Astrocyte (in vitro differentiated cells and primary cell): ENCODE measurements at regions not wholly inside any gene's neighbourhood (a gene's known extent, or its start where the extent isn't known, plus 50 kb on each side); places are given as distances from the start of the nearest gene placed in this dataset.

Experiments used
- DNase-seq: peaks from one replicate; pipeline ENCODE4 v3.0.0-alpha.2; 2010; ENCODE audit warnings: low read depth
- FAIRE-seq: peaks from 2 replicates; lab custom pipeline; 2011; peaks lifted over from hg19 to GRCh38; lab: Jason Lieb, UNC
- H2AFZ ChIP-seq: 2 replicates; pipeline ENCODE4 v1.6.0; 2012; ENCODE audit warnings: low read depth, low read length, inconsistent platforms
- H3K27ac ChIP-seq: 2 replicates; pipeline ENCODE4 v1.5.1; 2011; ENCODE audit warnings: low read depth, low read length, inconsistent platforms
- H3K27me3 ChIP-seq: 2 replicates; pipeline ENCODE4 v1.6.0; 2011; ENCODE audit warnings: low read length, inconsistent platforms; ENCODE audit not compliant: insufficient read depth
- H3K36me3 ChIP-seq: 2 replicates; pipeline ENCODE4 v1.5.1; 2011; ENCODE audit warnings: low read length, inconsistent platforms; ENCODE audit not compliant: insufficient read depth
- H3K4me1 ChIP-seq: 2 replicates; pipeline ENCODE4 v1.5.1; 2011; ENCODE audit warnings: low read length, inconsistent platforms; ENCODE audit not compliant: insufficient read depth
- H3K4me2 ChIP-seq: 2 replicates; pipeline ENCODE4 v1.6.0; 2012; ENCODE audit warnings: low read length, inconsistent platforms
- H3K4me3 ChIP-seq: 2 replicates; pipeline ENCODE4 v1.5.1; 2011; ENCODE audit warnings: low read depth, mild to moderate bottlenecking, low read length, inconsistent platforms; ENCODE audit not compliant: insufficient read depth
- H3K79me2 ChIP-seq: 2 replicates; pipeline ENCODE4 v1.6.0; 2012; ENCODE audit warnings: mild to moderate bottlenecking, low read length, inconsistent platforms; ENCODE audit not compliant: insufficient read depth
- H3K9ac ChIP-seq: 2 replicates; pipeline ENCODE4 v1.6.0; 2012; ENCODE audit warnings: mild to moderate bottlenecking, low read length, inconsistent platforms
- H3K9me3 ChIP-seq: 2 replicates; pipeline ENCODE4 v1.5.1; 2012; ENCODE audit warnings: low read depth, mild to moderate bottlenecking, low read length, inconsistent platforms; ENCODE audit not compliant: insufficient read depth
- H4K20me1 ChIP-seq: 2 replicates; pipeline ENCODE4 v1.6.0; 2012; ENCODE audit warnings: low read length, inconsistent platforms; ENCODE audit not compliant: insufficient read depth
- H3K27ac Mint-ChIP-seq: one replicate; pipeline ENCODE4 v1.8.0; 2021; ENCODE audit warnings: mild to moderate bottlenecking, mixed read lengths; ENCODE audit not compliant: unreplicated experiment
- H3K27me3 Mint-ChIP-seq: one replicate; pipeline ENCODE4 v1.8.0; 2021; ENCODE audit warnings: low read depth, mixed read lengths; ENCODE audit not compliant: unreplicated experiment
- H3K36me3 Mint-ChIP-seq: one replicate; pipeline ENCODE4 v1.8.0; 2021; ENCODE audit warnings: low read depth, mixed read lengths; ENCODE audit not compliant: unreplicated experiment
- H3K4me1 Mint-ChIP-seq: one replicate; pipeline ENCODE4 v1.8.0; 2021; ENCODE audit warnings: low read depth, mixed read lengths; ENCODE audit not compliant: unreplicated experiment
- H3K4me3 Mint-ChIP-seq: one replicate; pipeline ENCODE4 v1.8.0; 2021; ENCODE audit warnings: mild to moderate bottlenecking, moderate library complexity, mixed read lengths; ENCODE audit not compliant: unreplicated experiment
- H3K9me3 Mint-ChIP-seq: one replicate; pipeline ENCODE4 v1.8.0; 2021; ENCODE audit warnings: mild to moderate bottlenecking, mixed read lengths; ENCODE audit not compliant: unreplicated experiment
- EZH2 ChIP-seq: IDR thresholded peaks from 2 replicates; pipeline ENCODE4 v1.6.1; 2012; ENCODE audit warnings: mild to moderate bottlenecking, low read length, inconsistent platforms; ENCODE audit not compliant: insufficient read depth
- TF ChIP-seq, protein P1 (sequence below): IDR thresholded peaks from 2 replicates; pipeline ENCODE4 v1.5.1; 2011; ENCODE audit warnings: low read depth, mild to moderate bottlenecking, inconsistent platforms, low read length, moderate library complexity; ENCODE audit not compliant: insufficient read depth

DNA sequence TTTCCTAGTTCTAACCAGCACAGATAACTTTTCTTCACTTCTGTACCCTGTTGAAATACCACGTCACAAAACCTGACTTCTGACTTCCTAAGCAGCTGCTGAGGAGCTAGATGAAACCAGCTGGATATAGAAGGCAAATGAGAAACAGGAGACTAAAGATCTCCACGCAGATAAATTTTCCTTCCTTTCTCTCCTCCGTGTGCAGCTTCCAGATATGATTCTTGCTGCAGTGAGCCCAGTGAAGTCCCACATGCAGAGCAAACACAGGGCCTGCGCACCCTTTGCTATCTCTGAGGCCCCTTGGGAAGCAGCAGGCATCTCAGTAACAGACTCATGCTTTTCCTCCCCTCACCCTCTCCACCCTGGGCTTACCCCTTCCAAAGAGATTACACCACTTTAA is 1638.3 kb downstream of the MAT2B start:
- Histone ChIP-seq H3K9ac (no peak overlapping the region), H3K36me3 (no peaks in the 10 kb centered on the region), H3K27me3 (no peaks in the 10 kb centered on the region), H3K27ac (no peak overlapping the region), H3K4me3 (no peak overlapping the region), H3K79me2 (no peaks in the 10 kb centered on the region), H3K9me3 (no peaks in the 10 kb centered on the region), H2AFZ (no peak overlapping the region), H3K4me1 (no peaks in the 10 kb centered on the region), H3K4me2 (no peak overlapping the region), H4K20me1 (no peaks in the 10 kb centered on the region)
- DNase-seq (no peak), FAIRE-seq (no peak)
- no peak overlapping the region for H3K4me3 Mint-ChIP-seq
- no peaks in the 10 kb centered on the region for H3K27me3 Mint-ChIP-seq
- TF ChIP-seq, protein P1, sequence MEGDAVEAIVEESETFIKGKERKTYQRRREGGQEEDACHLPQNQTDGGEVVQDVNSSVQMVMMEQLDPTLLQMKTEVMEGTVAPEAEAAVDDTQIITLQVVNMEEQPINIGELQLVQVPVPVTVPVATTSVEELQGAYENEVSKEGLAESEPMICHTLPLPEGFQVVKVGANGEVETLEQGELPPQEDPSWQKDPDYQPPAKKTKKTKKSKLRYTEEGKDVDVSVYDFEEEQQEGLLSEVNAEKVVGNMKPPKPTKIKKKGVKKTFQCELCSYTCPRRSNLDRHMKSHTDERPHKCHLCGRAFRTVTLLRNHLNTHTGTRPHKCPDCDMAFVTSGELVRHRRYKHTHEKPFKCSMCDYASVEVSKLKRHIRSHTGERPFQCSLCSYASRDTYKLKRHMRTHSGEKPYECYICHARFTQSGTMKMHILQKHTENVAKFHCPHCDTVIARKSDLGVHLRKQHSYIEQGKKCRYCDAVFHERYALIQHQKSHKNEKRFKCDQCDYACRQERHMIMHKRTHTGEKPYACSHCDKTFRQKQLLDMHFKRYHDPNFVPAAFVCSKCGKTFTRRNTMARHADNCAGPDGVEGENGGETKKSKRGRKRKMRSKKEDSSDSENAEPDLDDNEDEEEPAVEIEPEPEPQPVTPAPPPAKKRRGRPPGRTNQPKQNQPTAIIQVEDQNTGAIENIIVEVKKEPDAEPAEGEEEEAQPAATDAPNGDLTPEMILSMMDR: no peak
- no peak for TF ChIP-seq EZH2
- H3K9me3 Mint-ChIP-seq: no peaks in the 10 kb centered on the region
- peaks cover 4% of the 10 kb centered on the region for H3K4me1 Mint-ChIP-seq
- H3K36me3 Mint-ChIP-seq: no peaks in the 10 kb centered on the region
- no peak overlapping the region for H3K27ac Mint-ChIP-seq

DNA sequence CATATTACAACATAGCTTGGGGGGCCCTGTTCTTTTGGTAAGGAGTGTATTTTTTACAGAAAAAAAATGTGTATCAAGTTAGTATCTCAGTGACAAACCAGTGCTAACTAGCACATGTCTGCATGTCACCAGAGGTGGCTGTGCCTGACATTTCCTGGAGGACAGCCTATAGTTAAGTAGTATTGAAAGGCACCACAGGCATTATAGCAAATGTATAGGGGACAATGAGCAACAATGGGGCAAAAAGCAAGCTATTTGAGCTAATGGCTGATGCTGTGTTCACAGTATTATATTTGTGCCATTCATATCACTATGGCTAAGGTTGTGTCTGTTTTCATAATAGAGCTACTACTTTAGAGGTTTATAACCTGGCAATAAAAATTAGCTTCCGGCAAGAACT is 1644.0 kb downstream of the MAT2B start:
- H3K27ac Mint-ChIP-seq: no peak overlapping the region
- no peaks in the 10 kb centered on the region for H3K27me3 Mint-ChIP-seq
- no peak for TF ChIP-seq EZH2
- TF ChIP-seq, protein P1: no peak
- Histone ChIP-seq H4K20me1 (no peaks in the 10 kb centered on the region), H3K9ac (no peak overlapping the region), H3K4me1 (no peaks in the 10 kb centered on the region), H3K4me2 (no peak overlapping the region), H3K27ac (no peak overlapping the region), H3K27me3 (no peaks in the 10 kb centered on the region), H3K79me2 (no peaks in the 10 kb centered on the region), H2AFZ (no peak overlapping the region), H3K4me3 (no peak overlapping the region), H3K9me3 (no peaks in the 10 kb centered on the region), H3K36me3 (no peaks in the 10 kb centered on the region)
- no peak for FAIRE-seq
- no peak overlapping the region for H3K4me3 Mint-ChIP-seq
- no peak for DNase-seq
- no peaks in the 10 kb centered on the region for H3K4me1 Mint-ChIP-seq
- H3K36me3 Mint-ChIP-seq: no peaks in the 10 kb centered on the region
- H3K9me3 Mint-ChIP-seq: no peaks in the 10 kb centered on the region

DNA sequence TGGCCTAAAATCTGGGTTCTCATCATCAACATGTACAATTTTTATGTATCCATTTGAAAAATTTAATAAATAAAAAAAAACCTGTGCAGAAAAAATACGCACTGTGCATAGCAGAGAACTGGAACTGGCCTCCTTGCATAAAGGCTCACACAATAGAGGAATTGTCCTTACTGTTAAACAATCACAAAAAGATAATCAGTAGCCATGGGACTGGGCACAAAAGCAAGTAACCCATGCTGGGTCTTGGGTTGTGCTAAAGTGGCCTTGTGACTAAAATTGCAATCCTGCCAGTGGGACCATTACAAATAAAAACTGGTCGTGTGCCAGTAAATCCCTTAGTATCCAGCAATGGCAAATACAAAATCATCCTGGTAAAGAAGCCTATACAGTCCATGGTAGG is 1646.6 kb downstream of the MAT2B start:
- Histone ChIP-seq H3K36me3 (no peaks in the 10 kb centered on the region), H2AFZ (no peak overlapping the region), H3K27me3 (no peaks in the 10 kb centered on the region), H3K4me1 (no peaks in the 10 kb centered on the region), H3K4me3 (no peak overlapping the region), H3K27ac (no peak overlapping the region), H3K9ac (no peak overlapping the region), H4K20me1 (no peaks in the 10 kb centered on the region), H3K79me2 (no peaks in the 10 kb centered on the region), H3K4me2 (no peak overlapping the region), H3K9me3 (no peaks in the 10 kb centered on the region)
- Mint-ChIP-seq H3K4me3 (no peak overlapping the region), H3K27me3 (no peaks in the 10 kb centered on the region), H3K4me1 (no peaks in the 10 kb centered on the region), H3K27ac (no peak overlapping the region), H3K9me3 (no peaks in the 10 kb centered on the region), H3K36me3 (no peaks in the 10 kb centered on the region)
- TF ChIP-seq, protein P1: no peak
- TF ChIP-seq EZH2: no peak
- FAIRE-seq: no peak
- no peak for DNase-seq
